ENCODE measurements at regions not wholly inside any gene's neighbourhood (a gene's known extent, or its start where the extent isn't known, plus 50 kb on each side); places are given as distances from the start of the nearest gene placed in this dataset.

- TF ChIP-seq EZH2 (IDR thresholded peaks at IDR 0.05) = no peak
- no peak for TF ChIP-seq POLR2AphosphoS5 (IDR thresholded peaks at IDR 0.05; ENCODE audit: borderline replicate concordance, low read depth, low read length)
Measured at GRCh38 chr5:153147891-153148623, 342.4 kb upstream of the GRIA1 start.

All from SK-N-MC (cell line).